WTC11 (cell line): ENCODE measurements at regions not wholly inside any gene's neighbourhood (a gene's known extent, or its start where the extent isn't known, plus 50 kb on each side); places are given as distances from the start of the nearest gene placed in this dataset.

Source experiments
- ESRRA ChIP-seq: sonication (generic); formaldehyde crosslinking; IDR thresholded peaks from 2 replicates; pipeline ENCODE4 v1.8.1; 2022; ENCODE audit warnings: mild to moderate bottlenecking, missing genetic modification reagents, borderline replicate concordance
- JUN ChIP-seq: sonication (generic); formaldehyde crosslinking; IDR thresholded peaks from 2 replicates; pipeline ENCODE4 v1.8.0; 2023; ENCODE audit warnings: mild to moderate bottlenecking, missing genetic modification reagents
- KAT7 ChIP-seq: sonication (generic); formaldehyde crosslinking; IDR thresholded peaks from 2 replicates; pipeline ENCODE4 v1.8.1; 2023; ENCODE audit warnings: missing genetic modification reagents, mild to moderate bottlenecking, borderline replicate concordance
- ZNF232 ChIP-seq: sonication (generic); formaldehyde crosslinking; IDR thresholded peaks from 2 replicates; pipeline ENCODE4 v1.8.0; 2022; ENCODE audit warnings: mild to moderate bottlenecking, missing genetic modification reagents
- TF ChIP-seq, protein P1 (sequence below): fragments of 200-600 bp; IDR thresholded peaks from 2 replicates; pipeline ENCODE4 v1.8.0; 2022; ENCODE audit warnings: antibody characterized with exemption
- TF ChIP-seq, protein P2 (sequence below): sonication (generic); formaldehyde crosslinking; IDR thresholded peaks from 2 replicates; pipeline ENCODE4 v1.8.1; 2023; ENCODE audit warnings: mild to moderate bottlenecking, missing genetic modification reagents
- TF ChIP-seq, protein P3 (sequence below): sonication (generic); formaldehyde crosslinking; IDR thresholded peaks from 2 replicates; pipeline ENCODE4 v1.8.1; 2023; ENCODE audit warnings: mild to moderate bottlenecking, missing genetic modification reagents, moderate library complexity
- TF ChIP-seq, protein P4 (sequence below): sonication (generic); formaldehyde crosslinking; conservative IDR thresholded peaks from 2 replicates; pipeline ENCODE4 v1.8.1; 2022; ENCODE audit warnings: mild to moderate bottlenecking, missing genetic modification reagents
- TF ChIP-seq, protein P5 (sequence below): sonication (generic); formaldehyde crosslinking; IDR thresholded peaks from 2 replicates; pipeline ENCODE4 v1.8.0; 2022; ENCODE audit warnings: mild to moderate bottlenecking, missing genetic modification reagents

DNA sequence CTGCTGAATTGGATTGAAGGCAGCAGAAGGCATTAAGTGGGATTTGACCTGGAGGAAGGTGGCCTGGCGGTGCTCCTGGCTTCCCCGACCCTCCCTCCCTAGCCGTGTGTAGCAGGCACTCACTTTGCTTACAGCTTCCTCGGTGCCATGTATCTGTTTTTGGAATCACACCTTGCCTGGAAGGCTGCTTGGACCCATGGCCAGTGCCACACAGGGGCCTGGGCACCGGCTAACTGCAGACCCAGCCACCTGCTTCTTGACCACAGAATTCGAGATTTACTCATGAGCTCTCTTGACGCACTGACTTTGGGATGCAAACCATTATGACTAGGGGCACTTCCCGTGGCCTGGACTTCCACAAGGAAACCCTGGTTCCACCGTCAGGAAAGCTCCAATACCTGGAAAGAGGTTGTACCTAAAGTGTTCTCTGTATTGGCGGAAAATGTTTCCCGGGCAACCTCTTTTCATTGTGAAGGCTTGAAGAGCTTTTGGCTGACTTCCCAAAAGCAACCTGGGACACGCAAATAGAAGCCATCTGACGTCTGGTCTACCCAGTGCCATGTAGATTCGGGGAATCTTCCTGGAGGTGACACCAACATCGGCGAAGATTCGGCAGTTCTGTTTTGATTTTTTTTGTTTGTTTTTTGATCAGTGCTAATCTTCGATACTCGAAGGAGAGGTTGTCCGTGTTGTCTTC lies 125.6 kb upstream of the RTL1 start:
- TF ChIP-seq, protein P1, sequence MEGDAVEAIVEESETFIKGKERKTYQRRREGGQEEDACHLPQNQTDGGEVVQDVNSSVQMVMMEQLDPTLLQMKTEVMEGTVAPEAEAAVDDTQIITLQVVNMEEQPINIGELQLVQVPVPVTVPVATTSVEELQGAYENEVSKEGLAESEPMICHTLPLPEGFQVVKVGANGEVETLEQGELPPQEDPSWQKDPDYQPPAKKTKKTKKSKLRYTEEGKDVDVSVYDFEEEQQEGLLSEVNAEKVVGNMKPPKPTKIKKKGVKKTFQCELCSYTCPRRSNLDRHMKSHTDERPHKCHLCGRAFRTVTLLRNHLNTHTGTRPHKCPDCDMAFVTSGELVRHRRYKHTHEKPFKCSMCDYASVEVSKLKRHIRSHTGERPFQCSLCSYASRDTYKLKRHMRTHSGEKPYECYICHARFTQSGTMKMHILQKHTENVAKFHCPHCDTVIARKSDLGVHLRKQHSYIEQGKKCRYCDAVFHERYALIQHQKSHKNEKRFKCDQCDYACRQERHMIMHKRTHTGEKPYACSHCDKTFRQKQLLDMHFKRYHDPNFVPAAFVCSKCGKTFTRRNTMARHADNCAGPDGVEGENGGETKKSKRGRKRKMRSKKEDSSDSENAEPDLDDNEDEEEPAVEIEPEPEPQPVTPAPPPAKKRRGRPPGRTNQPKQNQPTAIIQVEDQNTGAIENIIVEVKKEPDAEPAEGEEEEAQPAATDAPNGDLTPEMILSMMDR: no peak
- TF ChIP-seq ESRRA (CRISPR knock-in tag) (no peak), JUN (CRISPR knock-in tag) (no peak), KAT7 (CRISPR knock-in tag) (no peak), ZNF232 (no peak)
- TF ChIP-seq, protein P2, sequence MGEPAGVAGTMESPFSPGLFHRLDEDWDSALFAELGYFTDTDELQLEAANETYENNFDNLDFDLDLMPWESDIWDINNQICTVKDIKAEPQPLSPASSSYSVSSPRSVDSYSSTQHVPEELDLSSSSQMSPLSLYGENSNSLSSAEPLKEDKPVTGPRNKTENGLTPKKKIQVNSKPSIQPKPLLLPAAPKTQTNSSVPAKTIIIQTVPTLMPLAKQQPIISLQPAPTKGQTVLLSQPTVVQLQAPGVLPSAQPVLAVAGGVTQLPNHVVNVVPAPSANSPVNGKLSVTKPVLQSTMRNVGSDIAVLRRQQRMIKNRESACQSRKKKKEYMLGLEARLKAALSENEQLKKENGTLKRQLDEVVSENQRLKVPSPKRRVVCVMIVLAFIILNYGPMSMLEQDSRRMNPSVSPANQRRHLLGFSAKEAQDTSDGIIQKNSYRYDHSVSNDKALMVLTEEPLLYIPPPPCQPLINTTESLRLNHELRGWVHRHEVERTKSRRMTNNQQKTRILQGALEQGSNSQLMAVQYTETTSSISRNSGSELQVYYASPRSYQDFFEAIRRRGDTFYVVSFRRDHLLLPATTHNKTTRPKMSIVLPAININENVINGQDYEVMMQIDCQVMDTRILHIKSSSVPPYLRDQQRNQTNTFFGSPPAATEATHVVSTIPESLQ (CRISPR knock-in tag): no peak
- TF ChIP-seq, protein P3, sequence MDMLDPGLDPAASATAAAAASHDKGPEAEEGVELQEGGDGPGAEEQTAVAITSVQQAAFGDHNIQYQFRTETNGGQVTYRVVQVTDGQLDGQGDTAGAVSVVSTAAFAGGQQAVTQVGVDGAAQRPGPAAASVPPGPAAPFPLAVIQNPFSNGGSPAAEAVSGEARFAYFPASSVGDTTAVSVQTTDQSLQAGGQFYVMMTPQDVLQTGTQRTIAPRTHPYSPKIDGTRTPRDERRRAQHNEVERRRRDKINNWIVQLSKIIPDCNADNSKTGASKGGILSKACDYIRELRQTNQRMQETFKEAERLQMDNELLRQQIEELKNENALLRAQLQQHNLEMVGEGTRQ (CRISPR knock-in tag): no peak
- TF ChIP-seq, protein P4, sequence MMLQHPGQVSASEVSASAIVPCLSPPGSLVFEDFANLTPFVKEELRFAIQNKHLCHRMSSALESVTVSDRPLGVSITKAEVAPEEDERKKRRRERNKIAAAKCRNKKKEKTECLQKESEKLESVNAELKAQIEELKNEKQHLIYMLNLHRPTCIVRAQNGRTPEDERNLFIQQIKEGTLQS (CRISPR knock-in tag): no peak
- TF ChIP-seq, protein P5, sequence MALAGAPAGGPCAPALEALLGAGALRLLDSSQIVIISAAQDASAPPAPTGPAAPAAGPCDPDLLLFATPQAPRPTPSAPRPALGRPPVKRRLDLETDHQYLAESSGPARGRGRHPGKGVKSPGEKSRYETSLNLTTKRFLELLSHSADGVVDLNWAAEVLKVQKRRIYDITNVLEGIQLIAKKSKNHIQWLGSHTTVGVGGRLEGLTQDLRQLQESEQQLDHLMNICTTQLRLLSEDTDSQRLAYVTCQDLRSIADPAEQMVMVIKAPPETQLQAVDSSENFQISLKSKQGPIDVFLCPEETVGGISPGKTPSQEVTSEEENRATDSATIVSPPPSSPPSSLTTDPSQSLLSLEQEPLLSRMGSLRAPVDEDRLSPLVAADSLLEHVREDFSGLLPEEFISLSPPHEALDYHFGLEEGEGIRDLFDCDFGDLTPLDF (CRISPR knock-in tag): no peak
